Brain pericyte (primary cell): ENCODE measurements at regions not wholly inside any gene's neighbourhood (a gene's known extent, or its start where the extent isn't known, plus 50 kb on each side); places are given as distances from the start of the nearest gene placed in this dataset.
"Not testable (repeated sequence)": the region's sequence is repeated elsewhere in the genome, so short reads cannot be mapped to it uniquely, and the experiment has no call there.

Source experiments
- DNase-seq: peaks from one replicate; pipeline ENCODE4 v3.0.0-alpha.2; 2012; ENCODE audit warnings: low read depth, low spot score

GRCh38 chr5:174625591-174626350 is 98.6 kb upstream of the MSX2 start:
- no peak for DNase-seq

DNA sequence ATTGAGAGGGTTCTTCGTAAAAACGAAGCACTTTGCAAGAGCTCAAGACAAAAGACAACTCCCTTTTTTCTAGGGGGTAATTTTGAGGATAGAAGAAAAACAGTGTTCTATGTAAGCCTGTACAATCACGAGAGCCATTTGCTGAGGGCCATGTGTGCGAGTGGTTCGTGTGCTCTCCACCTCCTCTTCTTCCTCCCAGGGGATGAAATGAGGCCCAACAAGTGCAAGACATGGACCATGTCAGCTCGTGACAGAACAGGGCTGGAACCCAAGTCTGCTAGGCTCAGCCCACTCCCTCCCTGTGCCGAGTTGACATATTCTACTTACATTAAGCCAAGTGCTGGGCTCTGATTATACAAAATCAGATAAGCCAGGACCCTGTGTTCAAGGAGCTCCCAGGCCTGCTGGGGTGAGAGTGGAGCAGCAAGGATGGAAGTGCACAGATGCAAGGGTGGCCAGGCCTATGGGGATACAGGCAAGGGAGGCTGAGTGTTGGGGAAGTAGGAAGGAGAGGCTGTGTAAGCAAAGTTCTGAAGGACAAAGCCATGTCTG is 97.9 kb upstream of the MSX2 start:
- DNase-seq: no peak

- DNase-seq: no peak
Observed at GRCh38 chr5:174636094-174636493, 88.3 kb upstream of the MSX2 start.

DNA sequence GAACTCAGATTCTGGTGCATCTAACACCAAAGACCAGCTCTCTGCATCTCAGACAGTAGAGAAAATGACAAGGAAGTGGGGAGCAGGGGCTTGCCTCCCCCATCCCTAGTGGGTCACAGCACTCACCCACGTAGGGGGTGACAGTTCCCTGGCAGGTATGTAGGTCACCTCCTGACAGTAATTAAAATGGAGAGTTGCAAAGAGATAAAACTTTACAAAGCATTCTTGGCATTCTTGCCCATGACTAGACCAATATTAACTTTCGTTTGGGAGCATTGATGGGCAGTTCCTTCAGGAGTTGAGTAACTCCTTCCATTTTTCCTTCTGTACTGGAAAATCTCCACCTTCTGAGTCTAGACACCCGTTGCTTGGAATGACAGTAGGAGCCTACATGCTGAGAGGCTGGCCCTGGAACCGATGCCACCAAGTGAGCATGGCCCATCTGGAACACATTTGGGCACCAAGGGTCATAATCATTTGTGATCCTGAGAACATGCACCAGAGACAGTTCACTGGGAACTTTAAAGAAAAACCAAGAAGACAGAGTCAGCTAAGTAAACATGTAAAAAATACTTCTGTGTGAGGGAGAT is 81.5 kb upstream of the MSX2 start:
- no peak for DNase-seq

GRCh38 chr5:174644436-174644835 is 79.9 kb upstream of the MSX2 start:
- no peak for DNase-seq

GRCh38 chr5:174644923-174645322 is 79.5 kb upstream of the MSX2 start:
- no peak for DNase-seq

DNA sequence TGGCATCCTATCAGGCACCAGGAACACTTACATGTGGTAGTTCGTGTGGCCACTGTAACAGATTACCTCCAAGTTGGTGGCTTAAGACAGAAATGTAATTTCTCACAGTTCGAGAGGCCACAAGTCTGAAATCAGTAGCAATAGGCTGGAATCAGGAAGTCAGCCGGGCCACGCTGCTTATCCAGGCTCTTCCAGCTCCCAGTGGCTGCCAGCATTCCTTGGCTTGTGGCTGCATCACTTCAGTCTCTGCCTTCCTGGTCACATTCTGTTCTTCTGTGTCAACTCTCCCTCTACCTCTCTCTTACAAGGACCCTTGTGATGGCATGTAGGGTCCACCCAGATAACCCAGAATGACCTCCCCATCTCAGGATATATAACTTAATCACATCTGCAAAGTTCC is 78.7 kb upstream of the MSX2 start:
- no peak for DNase-seq

DNA sequence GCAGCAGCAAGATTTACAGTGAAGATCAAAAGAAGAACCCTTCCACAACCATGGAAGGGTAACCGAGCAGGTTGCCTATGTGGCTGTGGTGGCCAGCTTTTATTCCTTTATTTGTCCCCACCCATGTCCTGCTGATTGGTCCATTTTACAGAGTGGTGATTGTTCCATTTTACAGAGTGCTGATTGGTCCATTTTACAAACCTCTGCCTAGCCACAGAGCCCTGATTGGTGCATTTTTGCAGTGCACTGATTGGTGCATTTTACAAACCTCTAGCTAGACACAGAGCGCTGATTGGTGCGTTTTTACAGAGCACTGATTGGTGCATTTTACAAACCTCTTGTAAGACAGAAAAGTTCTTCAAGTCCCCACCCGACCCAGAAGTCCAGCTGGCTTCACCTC is 75.8 kb upstream of the MSX2 start:
- DNase-seq: not testable (repeated sequence)

DNA sequence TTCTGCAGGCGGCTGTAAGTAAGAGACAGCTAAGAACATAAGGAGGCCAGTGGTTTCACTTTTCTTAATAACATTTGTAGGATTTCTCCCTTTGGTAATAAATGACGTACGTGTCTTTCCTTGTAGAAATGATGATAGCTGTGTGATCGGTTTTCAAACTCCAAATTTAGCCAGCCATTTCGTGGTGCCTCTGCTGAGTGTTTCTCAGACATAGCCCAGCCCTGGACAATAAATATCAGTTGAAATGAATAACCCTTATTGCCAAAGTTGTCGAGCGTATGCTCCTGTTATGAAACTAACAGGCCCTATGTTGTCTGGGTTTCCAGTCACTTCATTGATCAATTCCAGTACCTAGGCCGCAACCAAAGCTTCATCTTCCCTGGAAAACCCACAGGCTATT is 75.0 kb upstream of the MSX2 start:
- DNase-seq: no peak

GRCh38 chr5:174654442-174654841 is 69.9 kb upstream of the MSX2 start:
- DNase-seq: no peak

DNA sequence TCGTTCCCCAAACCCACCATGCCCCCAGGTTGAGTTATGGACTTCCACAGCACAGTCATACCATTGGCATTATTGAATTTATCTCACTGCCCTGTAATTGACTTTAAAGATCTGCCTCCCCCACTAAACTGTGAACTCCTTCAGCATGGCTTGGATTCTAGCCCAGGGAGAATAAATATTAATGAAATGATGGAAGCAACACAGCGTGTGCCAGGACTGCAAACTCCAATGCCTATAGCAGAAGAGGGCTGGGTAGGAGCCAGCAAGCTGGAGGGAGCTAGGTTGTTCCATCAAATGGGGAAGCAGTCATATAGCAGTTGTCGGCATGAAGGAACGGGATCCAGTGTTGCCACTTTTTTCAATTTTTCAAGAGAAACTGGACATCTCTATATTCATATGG is 69.0 kb upstream of the MSX2 start:
- no peak for DNase-seq

DNA sequence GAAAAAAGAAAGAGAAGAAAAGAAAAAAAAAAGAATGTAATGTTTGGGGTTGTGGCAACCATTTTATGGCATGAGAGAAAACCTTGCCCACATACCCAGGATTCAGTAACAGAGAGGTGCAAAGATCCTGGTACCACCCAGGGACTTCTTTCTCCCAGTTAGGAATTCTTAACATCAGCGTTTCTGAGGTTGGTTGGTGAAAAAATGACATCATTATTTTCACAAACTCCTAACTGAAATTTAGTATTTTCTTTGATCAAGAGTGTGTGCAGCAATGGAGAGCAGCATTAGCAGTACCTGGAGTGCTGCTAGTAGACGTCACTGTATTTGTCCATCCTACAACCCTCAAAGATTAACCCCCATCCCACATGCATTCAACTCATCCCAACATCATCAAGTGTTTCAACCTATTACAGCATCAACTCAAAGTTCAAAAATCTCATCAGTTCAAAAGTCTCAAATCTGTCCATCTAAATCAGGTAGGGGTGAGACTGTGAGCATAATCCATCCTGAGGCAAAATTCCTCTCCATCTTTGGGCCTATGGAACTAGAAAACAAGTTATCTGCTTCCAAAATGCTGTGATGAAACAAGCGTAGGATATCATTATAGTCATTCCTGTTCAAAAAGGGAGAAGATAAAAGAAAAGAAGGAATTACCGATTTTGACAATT is 60.1 kb upstream of the MSX2 start:
- DNase-seq: no peak

GRCh38 chr5:174665347-174665746 is 59.0 kb upstream of the MSX2 start:
- DNase-seq: no peak

DNA sequence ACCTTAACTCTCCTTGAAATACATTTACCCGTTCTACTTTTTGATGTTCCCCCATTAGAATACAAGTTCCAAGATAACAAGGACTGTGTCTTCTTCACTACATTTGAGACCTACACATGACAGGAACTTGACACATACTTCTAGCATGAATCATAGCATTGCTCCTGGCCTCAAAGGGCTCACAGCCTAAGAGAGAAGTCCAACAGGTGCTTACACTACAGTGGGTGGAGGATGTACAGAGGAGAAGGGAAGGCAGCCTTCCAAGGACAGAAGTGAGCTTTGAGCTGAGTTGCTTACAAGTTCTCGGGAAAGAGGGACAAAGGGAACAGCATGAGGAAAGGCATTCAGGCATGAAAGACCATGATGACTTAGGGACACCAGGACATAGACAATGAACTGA is 56.9 kb upstream of the MSX2 start:
- DNase-seq: no peak

GRCh38 chr5:174668349-174668748 is 56.0 kb upstream of the MSX2 start:
- DNase-seq: no peak
